Stimulated activated CD4-positive, alpha-beta T cell treated with anti-CD3 and anti-CD28 coated beads, Interleukin-2, amount 100 ng/mL, for 48 hours (primary cell): ENCODE measurements at regions not wholly inside any gene's neighbourhood (a gene's known extent, or its start where the extent isn't known, plus 50 kb on each side); places are given as distances from the start of the nearest gene placed in this dataset.

Source experiments
- DNase-seq, 2 donors: peaks; one replicate each; pipeline ENCODE4 v3.0.0-alpha.2; 2020

DNA sequence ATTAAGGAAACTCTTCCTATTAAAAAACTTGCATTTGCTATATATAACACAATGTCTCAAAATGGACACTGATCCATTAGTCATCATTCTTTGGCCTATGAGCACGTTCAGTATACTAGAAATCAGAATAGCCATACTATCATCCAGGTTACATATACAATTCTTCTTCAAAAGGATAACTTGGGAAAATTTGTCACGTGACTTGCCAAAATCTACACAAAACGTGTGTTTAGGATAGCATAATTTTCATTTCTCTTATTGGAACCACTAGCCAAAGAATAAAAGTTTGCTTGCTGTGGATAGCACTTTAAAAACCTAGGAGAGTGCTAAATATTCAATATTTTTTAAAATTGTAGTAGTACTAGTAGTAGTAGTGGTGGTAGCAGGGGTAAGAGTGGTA lies 714.3 kb upstream of the FOXG1 start:
- no peak for DNase-seq

DNA sequence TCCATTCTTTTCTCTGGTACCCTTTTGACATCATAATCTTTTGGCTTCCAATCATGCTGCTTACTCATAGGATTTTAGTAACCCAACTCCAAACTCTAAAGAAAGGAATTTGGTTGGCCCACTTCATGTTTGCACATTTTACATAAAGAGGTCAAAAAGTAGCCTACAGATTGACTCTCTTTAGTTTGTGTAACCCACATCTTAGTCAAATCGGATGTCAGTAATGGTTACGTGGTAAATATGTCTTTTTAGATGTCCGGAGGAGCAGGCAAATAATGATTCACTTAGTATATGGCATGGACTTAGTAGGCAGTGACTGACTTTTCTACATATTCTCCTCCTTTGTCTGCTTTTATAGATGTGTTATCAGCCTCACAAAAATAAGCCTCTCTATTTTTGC lies 711.6 kb upstream of the FOXG1 start:
- DNase-seq: no peak

DNA sequence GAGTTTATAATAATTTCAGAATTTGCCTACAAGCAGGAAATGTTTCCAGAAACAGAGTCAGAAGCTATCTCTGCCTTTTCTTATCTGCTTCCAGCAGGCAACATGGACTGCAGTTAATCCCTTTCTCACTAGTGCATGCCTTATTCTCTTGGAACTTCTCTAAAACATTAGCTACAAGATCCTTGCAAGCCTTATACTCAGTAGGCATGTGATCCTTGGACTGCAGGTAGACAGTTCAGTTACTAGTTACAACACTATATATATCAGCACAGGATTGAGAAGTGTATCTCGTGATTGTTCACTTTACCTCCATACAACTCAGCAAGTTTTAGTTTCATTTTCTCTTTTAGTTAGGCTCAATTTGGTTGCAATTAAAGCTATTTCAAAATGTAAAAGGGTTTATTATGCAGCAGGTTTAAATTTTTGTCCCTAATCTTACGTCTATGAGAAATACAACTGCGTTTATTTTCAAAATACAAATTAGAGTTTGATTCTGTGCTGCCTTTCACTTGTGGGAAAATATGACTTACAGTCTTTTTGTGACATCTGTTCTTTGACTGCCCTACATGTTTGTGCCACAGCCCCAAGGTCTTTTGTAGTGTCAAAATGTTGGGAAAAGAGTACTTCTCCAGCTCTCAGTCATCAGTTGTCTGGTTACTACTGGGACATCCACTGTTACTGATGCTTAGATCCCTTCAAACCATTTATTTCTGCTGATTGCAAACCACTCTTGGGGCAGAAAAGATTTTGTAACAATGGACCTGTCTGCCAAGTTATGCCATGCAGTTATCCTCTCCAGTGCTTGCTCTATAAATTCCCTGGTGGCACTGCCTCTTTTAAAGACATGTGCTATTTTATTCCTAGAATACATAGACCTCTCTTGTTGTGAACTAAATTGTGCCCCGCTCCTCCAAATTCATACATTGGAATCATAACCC lies 709.0 kb upstream of the FOXG1 start:
- DNase-seq: no peak

DNA sequence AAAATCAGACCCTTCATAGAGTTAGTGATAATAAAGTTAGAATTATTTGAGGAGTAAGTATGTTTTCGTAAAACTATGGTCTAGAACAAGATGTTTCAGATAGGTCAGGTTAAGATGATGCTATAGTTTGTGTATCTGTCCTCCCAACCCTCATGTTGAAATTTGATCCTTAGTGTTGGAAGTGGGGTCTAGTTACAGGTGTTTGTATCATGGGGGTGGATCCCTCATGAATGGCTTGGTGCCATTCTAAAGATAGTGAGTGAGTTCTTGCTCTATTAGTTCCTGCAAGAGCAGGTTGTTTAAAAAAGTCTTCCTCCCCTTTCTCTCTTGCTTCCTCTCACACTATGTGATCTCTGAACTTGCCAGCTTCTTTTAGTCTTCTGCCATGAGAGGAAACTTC lies 707.3 kb upstream of the FOXG1 start:
- DNase-seq: no peak

DNA sequence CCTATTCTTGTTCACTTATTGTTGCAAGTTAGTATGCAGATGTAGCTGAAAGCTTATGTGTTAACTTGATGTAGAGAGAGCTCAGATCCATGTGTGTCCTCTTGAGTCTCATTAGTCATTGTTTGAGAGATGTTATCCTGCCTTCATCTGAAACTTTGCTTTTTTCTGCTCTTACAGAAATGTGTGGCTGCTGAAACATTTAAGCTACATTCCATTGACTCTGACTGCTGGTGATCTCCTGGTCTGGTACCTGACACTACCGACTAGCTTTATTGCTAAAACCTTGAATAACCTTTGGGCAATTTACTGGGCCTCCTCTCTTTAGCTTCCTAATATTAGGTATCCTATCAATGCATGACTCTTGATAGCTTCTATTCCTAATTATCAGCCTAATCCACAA lies 705.6 kb upstream of the FOXG1 start:
- DNase-seq: no peak

DNA sequence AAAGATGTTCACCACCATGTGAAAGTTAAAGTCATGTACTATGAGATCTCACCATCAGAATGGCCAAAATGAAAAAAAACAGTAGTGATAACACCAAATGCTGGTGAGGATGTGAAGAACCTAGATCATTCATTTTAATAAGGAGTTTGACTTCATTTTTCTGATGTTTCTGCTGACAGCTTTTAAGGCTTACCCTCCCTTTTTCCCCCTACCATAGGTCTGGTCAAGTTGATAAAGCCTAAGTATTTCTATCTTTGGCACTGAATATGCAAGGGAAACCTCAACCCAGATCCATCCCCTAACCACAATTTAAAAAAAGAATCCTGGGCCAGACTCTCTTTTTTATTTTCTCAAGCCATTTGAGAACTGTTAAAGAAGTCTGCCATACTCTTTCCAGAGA lies 689.6 kb upstream of the FOXG1 start:
- DNase-seq: no peak

DNA sequence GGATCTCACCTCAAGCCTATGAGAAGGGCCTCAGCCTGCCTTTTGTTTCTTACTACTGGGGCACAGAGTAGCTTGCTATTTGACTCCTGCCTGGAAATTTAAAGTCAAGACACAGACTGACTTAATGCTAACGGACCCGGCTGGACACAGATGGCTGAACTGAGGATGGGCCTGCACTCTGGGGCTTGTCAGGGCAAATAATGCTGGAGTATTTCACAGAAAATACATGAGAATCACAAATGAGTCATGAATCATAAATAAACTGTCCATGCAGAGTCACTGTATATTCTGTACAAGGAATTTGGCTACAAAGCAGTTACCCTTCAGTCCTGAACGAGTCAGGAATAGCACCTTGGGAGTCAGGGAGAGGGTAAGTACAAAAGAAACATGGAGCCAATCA lies 683.2 kb upstream of the FOXG1 start:
- no peak for DNase-seq

DNA sequence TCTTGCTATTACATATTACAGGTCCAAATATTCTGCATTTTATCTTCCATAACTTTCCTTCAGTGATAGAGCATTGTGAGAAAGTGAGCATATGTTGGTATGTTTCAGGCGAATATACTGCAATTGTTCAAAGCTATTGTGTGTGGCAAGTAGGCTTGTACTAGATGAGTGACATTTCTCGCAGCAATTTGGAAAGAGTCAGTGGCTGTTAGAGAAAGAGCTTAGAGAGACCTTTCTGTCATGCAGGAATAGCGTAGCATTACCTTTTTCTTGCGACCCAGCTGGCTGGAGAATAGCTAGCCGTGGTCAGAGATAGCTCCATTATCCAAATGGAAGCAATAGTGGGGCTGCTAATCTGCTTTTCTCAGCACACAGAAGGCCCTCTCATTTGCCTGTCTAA lies 678.5 kb upstream of the FOXG1 start:
- no peak for DNase-seq

DNA sequence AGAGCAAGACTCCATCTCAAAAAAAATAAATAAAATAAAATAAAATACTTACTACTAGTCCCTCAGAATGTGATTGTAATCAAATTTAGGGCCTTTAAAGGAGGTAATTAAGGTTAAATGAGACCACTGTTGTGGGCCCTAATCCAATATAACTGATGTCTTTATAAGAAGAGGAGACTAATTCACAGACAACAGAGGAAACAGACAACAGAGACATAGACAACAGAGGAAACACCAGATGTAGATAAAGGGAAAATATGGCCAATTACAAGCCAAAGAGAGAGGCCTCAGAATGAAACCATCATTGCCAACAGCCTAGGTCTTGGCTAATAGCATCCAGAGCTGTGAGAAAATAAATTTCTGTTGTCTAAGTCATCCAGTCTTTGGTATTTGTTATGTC lies 669.0 kb upstream of the FOXG1 start:
- DNase-seq: no peak

DNA sequence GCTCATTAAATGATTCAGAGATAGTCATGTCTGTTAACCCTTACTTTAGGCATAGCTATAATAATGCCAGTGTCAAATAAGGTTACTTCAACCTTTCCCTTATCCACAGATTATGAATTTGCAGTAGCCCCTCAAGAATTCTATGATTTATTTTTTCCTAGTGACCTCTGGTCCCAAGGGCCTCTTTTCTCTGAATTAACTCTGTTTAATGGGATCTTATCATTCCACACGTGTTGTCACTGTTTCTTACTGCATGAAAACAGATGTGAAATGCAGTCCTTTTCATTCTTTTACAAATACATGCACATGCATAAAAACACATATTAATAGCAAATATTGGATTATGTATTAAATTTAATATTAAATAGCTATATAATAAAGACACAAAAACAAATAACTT lies 667.7 kb upstream of the FOXG1 start:
- DNase-seq: no peak

DNA sequence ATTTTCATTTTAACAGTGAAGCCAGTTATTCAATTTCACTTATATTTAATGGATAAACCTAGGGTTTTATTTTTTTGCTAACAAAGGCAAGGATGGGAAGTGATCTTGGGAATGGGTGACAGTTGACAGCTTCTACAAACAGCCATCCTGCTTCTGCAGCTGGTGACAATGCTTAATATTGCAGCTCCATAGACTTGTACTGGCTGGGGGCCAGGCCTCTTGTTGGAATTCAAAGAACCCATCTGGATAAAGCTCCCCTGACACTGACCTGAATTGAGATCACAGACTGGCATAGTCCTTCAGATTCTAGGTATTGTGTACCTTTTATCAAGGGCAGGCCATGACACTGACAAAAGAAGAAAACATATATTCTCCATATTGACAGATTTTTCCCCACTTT lies 664.6 kb upstream of the FOXG1 start:
- DNase-seq: no peak

DNA sequence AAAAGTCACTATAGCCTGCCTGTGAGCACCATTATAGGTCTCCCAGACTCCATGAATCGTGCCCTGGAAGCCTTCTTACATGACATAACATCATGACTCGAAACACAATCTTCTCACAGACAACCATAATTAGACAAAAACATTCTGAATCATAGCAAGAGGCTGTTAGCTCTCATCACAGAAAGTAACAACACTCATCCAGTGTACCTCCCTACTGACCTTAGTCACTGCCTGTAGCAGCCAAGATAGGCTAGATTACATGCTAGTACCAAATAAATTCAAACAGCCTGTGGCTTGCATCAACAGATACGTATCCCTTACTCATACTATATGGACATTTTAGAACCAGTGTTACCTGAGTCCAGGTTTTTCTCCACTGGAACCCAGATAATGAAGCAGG lies 663.8 kb upstream of the FOXG1 start:
- no peak for DNase-seq

DNA sequence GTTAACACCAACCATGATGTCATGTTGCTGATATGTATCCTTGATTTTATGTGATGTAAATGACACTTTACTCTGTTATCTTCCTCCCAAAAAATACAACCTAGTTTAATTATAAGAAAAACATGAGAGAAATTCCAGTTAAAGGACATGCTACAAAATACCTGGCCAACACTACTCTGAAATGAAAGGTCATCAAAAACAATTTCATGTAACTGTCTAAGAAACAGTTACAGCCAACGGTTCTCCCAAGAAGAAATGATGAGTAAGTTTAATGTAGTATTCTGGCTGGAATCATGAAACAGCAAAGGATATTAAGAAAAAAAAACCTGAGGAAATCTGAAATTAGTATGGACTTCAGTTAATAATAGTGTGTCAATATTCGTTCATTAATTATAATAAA lies 653.3 kb upstream of the FOXG1 start:
- no peak for DNase-seq

DNA sequence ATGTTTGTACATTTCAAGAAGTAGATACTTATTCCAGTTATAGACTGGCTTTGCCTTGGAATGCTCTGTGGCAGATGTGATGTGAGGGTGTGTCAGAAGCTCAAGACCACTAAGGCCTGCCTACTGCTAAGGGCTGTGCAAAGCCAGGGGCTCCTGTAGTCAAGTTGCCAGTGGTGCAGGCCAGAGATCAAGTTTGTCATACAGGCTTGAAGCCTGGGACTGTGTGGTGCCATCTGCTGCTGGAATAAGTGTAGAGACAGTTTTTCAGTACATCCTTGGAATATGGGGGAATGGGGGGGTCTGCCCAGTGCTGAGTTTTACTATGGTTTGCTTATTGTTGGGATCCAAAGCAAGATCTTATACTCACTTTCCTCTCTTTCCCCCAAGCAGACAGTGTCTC lies 649.9 kb upstream of the FOXG1 start:
- no peak for DNase-seq

DNA sequence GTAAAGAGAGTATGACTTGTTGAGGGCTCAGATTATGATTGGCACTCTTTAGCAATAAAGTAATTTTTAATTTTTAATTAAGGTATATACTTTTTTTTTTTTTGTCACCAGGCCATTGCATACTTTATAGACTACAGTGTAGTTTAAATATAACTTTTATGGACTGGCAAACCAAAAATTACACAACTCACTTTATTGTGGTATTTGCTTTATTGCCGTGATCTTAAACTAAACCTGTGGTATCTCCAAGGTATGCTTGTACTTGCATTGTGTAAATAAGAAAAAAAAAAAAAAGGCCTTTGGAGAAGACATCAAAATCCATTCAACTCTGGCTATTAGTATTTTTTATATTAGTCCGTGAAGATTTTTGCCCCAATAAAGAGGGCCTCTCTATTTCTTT lies 646.7 kb upstream of the FOXG1 start:
- no peak for DNase-seq

DNA sequence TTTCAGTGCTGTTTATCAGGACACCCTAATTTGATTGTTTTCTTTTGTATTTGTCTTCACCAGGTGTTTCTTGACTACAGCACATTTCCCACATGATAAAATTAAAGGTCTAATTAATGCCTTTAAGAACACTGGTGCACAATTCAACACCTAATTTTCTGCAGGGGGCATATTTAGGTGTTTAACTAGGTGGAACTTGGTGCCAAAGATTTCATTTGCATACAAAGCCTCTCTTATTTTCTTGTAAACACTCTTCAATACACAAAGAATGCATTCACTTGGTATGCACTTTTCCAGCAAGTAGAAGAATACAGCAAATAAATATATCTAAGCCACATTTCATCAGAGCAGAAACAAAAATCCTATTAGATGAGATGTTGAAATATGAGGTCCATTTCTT lies 646.2 kb upstream of the FOXG1 start:
- DNase-seq: no peak

DNA sequence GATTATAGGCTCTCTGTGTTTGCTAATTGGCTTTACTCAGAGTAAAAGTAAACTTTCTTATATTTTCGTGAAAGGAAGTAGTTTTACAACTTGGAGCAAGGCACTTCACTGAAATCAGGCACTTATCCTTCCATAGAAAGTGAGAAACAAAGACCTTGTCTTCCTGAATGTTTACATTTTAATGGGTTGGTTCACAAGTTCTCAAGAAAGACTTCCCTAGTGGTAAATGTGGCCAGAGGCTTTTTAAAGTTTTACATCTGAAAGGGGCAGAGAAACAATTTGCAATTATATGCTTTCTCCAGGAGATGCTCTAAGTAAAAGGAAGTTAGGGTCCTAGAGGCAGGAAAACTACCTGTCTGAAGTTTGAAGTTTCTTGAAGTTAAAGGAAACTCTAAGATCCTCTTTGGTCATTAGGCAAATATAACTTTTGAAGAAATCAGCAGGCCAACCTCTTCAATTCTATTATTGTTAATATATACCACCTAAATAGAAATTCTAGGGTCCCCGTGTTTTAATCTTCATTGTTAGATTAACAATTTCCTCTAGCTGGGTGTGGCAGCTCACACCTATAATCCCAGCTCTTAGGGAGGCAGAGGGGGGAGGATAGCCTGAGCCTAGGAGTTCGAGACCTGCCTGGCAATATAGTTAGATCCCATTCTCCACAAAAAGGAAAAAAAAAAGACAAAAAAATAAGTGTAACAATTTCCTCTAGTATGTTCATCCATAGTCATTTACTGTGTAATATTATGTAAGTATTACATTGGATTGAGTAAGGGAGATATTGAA lies 644.9 kb upstream of the FOXG1 start:
- DNase-seq: no peak

DNA sequence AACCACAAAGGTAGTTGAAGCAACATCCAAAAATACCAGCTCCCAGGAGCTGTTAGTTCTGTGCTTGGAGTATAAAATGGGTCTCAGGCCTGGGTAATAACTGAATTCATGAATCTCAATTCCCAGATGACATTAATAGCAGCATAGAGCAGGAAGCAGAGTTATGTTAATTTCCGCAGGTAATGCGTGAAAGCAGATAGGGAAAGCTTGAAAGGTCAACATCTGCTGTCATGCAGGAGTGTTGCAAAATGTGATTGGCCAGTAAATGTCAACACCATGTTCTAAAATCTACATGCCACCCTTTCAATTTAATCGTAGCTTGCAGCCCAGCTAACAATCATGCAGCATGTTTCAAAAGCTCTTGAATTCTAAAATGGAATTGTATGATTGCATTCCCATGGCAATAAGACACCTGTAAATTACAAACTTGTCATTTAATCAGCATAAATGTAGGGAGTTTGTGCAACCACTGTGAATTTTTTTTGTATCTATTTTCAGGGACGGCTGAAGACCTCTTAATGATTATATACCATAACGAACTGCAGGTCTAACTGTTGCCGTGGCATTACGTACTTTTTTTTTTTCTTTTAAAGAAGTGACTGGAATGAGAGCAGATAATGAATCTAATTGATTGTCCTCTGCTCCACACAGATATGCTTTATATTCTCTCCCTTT lies 635.8 kb upstream of the FOXG1 start:
- no peak for DNase-seq

DNA sequence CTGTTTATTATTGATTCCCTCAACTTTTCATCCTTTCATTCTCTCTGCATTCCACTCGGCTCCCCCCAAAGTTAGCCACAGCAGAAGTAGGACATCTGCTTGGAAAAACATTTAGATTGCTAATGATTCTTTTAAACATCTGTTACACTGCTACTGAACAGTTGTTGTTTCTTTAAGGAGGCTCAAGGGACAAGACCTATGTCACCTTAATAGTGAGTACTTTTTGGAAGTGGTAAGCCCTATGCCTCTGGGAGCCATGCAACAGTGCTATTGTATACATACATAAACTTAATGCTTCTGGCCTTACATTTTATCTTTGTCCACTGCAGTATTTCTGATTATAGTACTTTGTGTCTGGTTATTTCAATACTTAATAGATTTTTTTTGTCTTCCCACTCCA lies 628.2 kb upstream of the FOXG1 start:
- no peak for DNase-seq

DNA sequence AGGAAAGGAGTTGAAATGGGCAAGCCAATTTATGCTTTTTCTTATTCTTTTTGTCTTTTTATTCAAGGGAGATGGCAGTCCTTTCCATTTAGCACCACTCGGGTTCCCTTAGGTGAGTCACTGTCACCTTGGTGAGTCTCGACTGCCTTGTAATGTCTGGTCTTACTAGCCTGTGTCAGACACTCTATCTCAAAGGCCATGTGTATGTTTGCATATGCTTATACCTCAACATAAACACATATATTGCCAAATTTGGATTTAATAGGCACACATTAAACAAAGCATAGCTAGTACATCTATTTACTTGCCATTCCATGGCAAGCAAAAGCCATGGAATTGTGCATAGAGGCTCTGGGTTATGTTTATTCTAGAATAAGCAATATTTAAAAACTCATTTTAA lies 624.9 kb upstream of the FOXG1 start:
- no peak for DNase-seq

DNA sequence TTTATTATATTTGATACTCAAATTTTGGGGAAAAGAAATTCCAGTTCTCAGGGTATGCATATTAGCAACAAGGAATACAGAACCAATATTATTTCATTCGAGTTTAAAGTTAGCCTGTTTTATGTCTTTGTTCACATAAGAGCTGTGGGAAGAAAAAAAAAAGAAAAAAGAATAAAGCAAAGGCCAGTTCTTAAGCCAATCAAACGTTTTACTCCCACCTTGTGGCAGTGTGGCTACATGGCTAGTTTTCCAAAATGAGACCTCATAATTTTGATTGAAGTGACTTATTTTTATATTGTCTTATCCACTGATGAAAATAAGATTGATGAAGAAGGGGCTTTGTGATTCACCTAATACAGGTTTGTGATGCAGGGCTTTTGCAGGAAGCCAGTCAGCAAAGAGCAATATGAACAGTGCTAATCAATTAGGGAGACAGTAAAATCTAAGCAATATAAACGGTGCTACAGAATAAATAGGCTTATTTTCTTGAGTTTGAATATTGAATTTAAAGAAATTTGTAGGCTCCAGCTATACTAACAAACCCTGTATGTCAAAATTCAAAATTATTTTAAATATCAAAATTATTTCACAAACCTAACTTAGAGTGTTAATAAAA lies 624.1 kb upstream of the FOXG1 start:
- no peak for DNase-seq

DNA sequence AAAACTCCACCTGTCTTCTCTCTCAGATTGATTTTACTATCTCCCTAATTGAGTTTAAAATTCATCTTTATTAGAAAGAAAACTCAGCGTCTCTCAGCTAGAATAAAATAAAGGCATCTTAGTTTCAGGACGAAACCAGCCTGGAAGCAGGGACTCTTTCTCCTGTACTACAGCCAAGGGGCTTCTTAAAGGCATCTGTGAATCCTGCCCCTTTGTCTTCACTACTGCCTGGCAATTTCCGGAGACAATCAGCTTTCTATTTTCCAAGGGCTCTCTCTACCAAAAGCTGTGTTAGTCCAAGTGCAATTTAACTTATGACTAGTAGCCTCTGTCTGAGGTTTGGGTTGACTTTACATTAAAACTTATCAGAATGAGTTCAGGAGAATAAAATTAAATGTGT lies 623.3 kb upstream of the FOXG1 start:
- no peak for DNase-seq

DNA sequence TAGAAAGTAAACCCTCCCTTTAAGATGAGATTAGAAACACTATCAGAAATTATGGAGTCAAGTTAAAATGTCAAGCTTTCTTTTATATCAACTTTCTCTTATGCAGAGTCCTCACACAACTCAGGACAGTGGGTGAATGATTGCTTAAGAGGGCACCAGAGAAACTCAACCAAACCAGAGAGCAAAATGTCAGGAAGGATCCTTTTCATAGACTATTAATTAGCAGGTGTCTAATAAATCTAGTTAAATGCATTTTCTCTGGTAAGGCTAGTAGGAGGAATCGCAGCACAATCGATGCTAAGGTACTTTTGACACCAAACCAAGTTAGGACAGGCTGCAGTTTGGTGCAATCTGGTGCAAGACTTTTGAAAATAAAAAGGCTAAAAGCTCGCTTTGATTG lies 614.7 kb upstream of the FOXG1 start:
- no peak for DNase-seq
